22Rv1 (cell line): ENCODE measurements at regions not wholly inside any gene's neighbourhood (a gene's known extent, or its start where the extent isn't known, plus 50 kb on each side); places are given as distances from the start of the nearest gene placed in this dataset.

Source experiments
- H3K27ac ChIP-seq: fragments of 450-650 bp; 2 replicates; pipeline ENCODE4 v1.5.1; 2017
- ZFX ChIP-seq: fragments of 450-650 bp; IDR thresholded peaks from 2 replicates; pipeline ENCODE4 v1.6.1; 2017; ENCODE audit warnings: antibody characterized with exemption, borderline replicate concordance
- TF ChIP-seq, protein P1 (sequence below): fragments of 450-650 bp; IDR thresholded peaks from 2 replicates; pipeline ENCODE4 v1.5.1; 2017; ENCODE audit warnings: mild to moderate bottlenecking

- TF ChIP-seq, protein P1, sequence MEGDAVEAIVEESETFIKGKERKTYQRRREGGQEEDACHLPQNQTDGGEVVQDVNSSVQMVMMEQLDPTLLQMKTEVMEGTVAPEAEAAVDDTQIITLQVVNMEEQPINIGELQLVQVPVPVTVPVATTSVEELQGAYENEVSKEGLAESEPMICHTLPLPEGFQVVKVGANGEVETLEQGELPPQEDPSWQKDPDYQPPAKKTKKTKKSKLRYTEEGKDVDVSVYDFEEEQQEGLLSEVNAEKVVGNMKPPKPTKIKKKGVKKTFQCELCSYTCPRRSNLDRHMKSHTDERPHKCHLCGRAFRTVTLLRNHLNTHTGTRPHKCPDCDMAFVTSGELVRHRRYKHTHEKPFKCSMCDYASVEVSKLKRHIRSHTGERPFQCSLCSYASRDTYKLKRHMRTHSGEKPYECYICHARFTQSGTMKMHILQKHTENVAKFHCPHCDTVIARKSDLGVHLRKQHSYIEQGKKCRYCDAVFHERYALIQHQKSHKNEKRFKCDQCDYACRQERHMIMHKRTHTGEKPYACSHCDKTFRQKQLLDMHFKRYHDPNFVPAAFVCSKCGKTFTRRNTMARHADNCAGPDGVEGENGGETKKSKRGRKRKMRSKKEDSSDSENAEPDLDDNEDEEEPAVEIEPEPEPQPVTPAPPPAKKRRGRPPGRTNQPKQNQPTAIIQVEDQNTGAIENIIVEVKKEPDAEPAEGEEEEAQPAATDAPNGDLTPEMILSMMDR = no peak
- TF ChIP-seq ZFX = no peak
Observed at GRCh38 chr5:6321078-6321477, 57.3 kb downstream of the MED10 start.

GRCh38 chr5:6319116-6319515 is 59.2 kb downstream of the MED10 start:
- no peak overlapping the region for H3K27ac ChIP-seq
- TF ChIP-seq, protein P1 = no peak
- no peak for TF ChIP-seq ZFX

More at GRCh38 chr5:6321078-6321477, 57.3 kb downstream of the MED10 start:
- no peak overlapping the region for H3K27ac ChIP-seq

DNA sequence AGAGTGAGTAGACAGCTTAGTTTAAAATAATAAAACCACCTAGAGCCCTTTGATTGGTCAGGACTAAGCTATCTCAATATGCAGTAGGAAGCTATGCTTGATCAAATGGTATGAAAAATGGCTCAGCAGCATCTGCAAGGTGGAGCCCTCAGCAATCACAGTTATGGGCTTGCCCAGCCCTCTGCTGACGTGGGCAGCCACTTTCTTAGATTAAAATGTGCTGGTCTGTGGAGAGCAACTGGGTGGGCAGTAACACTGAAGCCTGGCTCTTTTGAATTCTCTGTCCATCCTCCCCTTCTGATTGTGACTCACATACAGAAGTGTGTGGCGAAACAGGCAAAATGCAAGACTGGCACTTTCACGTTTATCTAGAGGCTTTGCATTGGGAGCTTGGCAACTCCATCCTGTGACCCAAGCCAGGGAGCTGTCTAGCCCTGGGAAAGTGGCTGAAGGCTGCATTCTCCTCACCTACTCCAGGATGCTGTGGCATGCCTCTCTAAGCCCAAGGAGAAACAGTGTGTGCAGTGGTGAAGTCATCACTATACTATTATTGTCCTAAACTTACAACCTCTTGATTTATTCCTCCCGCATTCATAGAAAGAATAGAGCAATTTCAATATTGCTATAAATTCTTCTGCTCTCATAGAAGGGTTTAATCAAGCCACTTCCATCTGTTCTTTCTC is 61.1 kb downstream of the MED10 start:
- no peak for TF ChIP-seq ZFX
- TF ChIP-seq, protein P1 = no peak
- no peak overlapping the region for H3K27ac ChIP-seq

- no peak overlapping the region for H3K27ac ChIP-seq
- TF ChIP-seq ZFX = no peak
- TF ChIP-seq, protein P1 = no peak
Observed at GRCh38 chr5:6315580-6315979, 62.8 kb downstream of the MED10 start.

GRCh38 chr5:6311568-6312501 is 66.5 kb downstream of the MED10 start:
- TF ChIP-seq, protein P1 = no peak
- TF ChIP-seq ZFX = no peak
- no peak overlapping the region for H3K27ac ChIP-seq

DNA sequence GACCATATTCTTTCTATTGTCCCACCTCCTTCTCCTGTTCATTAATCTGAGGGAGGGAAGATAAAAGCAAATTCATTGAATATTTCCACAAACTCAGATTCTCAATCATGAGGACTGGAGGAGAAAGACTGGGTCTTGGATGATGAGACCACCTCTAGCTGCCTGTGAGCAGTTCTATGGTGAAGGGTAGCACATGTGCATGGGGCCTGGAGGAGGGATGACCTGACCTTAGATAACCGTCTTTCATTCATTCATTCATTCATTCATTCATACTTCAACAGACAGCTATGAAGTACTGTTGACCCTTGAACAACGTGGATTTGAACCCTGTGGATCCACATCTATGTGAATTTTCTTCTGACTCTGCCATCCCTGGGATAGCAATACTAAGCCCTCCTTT is 68.4 kb downstream of the MED10 start:
- H3K27ac ChIP-seq = no peak overlapping the region
- no peak for TF ChIP-seq ZFX
- TF ChIP-seq, protein P1 = no peak

DNA sequence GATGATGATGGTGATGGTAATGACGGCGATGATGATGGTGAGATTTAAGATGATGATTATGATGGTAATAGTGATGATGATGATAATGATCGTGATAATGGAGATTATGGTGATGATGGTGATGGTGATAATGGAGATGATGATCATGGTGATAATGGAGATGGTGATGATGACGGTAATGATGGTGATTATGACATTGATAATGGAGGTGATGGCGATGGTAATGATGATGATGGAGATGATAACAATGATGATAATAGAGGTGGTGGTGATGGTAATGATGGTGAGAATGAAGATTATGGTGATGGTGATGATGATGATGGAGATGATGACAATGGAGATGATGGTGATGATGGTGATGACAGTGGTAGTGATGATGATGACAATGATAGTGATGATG is 69.7 kb downstream of the MED10 start:
- TF ChIP-seq, protein P1 = no peak
- TF ChIP-seq ZFX = no peak
- no peak overlapping the region for H3K27ac ChIP-seq
